HepG2 (cell line): ENCODE measurements at regions not wholly inside any gene's neighbourhood (a gene's known extent, or its start where the extent isn't known, plus 50 kb on each side); places are given as distances from the start of the nearest gene placed in this dataset.

Experiments used
- EP300 ChIP-seq, 3 experiments: sonication (generic) in 1 of 3; formaldehyde crosslinking in 1 of 3; IDR thresholded peaks; 2 replicates each; pipeline versions ENCODE4 v1.5.1 to v1.6.1; 2011 to 2020; ENCODE audit warnings: low read depth in 2 of 3, low read length in 2 of 3, borderline replicate concordance in 1 of 3, improper control_type of control experiment in 1 of 3, mild to moderate bottlenecking in 1 of 3, missing genetic modification reagents in 1 of 3, moderate library complexity in 1 of 3
- ETV5 ChIP-seq: IDR thresholded peaks from 2 replicates; pipeline ENCODE4 v1.6.1; 2018; ENCODE audit warnings: missing biosample characterization, missing genetic modification reagents, inconsistent platforms, borderline replicate concordance
- MNT ChIP-seq: fragments of 450-650 bp; IDR thresholded peaks from 2 replicates; pipeline ENCODE4 v1.6.1; 2016
- POLR2A ChIP-seq, 2 experiments: IDR thresholded peaks; 2 replicates each; pipeline ENCODE4 v1.6.1; 2011; ENCODE audit warnings: low read depth in 2 of 2, low read length in 2 of 2, mild to moderate bottlenecking in 1 of 2, moderate library complexity in 1 of 2; ENCODE audit not compliant: insufficient read depth in 1 of 2
- RAD21 ChIP-seq: fragments of 450-650 bp; formaldehyde crosslinking; IDR thresholded peaks from 2 replicates; pipeline ENCODE4 v1.5.0; 2020; ENCODE audit warnings: mild to moderate bottlenecking
- ZNF274 ChIP-seq: sonication (generic); formaldehyde crosslinking; IDR thresholded peaks from 2 replicates; pipeline ENCODE4 v1.5.1; 2020; ENCODE audit warnings: mild to moderate bottlenecking, missing genetic modification reagents
- TF ChIP-seq, protein P1 (sequence below): sonication (generic); formaldehyde crosslinking; IDR thresholded peaks from 2 replicates; pipeline ENCODE4 v1.5.0; 2020; ENCODE audit warnings: mild to moderate bottlenecking, missing genetic modification reagents, moderate library complexity

DNA sequence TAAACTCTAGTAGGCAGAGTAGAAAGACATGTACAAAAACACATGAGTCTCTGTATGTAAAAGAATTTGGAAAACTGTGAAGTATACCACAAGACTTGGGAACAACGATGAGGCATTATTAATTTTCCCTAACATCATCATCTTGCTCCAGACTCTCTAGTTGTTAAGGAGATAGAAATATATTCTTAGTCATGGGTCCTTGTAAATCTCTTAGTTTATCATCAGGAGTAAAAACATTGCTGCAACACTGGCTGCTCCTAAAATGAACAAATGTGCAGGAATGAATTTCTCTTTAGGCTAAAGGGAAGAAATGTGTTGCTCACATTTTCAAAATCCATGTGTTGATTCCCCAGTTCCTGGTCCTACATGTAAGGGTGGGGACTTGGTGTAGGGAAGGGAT lies 384.6 kb downstream of the STIM2 start:
- no peak for TF ChIP-seq EP300 (IDR thresholded peaks at IDR 0.05; ENCODE audit: low read depth in 2 of 2, low read length in 2 of 2)
- no peak for TF ChIP-seq EP300 (CRISPR knock-in tag; IDR thresholded peaks at IDR 0.05; ENCODE audit: borderline replicate concordance)
- no peak for TF ChIP-seq ZNF274
- no peak for TF ChIP-seq MNT
- TF ChIP-seq ETV5 (CRISPR knock-in tag) = no peak
- TF ChIP-seq POLR2A (IDR thresholded peaks at IDR 0.05; ENCODE audit: insufficient read depth in 1 of 2, low read depth in 2 of 2, low read length in 2 of 2) = no peak
- TF ChIP-seq, protein P1, sequence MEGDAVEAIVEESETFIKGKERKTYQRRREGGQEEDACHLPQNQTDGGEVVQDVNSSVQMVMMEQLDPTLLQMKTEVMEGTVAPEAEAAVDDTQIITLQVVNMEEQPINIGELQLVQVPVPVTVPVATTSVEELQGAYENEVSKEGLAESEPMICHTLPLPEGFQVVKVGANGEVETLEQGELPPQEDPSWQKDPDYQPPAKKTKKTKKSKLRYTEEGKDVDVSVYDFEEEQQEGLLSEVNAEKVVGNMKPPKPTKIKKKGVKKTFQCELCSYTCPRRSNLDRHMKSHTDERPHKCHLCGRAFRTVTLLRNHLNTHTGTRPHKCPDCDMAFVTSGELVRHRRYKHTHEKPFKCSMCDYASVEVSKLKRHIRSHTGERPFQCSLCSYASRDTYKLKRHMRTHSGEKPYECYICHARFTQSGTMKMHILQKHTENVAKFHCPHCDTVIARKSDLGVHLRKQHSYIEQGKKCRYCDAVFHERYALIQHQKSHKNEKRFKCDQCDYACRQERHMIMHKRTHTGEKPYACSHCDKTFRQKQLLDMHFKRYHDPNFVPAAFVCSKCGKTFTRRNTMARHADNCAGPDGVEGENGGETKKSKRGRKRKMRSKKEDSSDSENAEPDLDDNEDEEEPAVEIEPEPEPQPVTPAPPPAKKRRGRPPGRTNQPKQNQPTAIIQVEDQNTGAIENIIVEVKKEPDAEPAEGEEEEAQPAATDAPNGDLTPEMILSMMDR (CRISPR knock-in tag) = no peak
- TF ChIP-seq RAD21 (CRISPR knock-in tag) = no peak
